ENCODE measurements at regions not wholly inside any gene's neighbourhood (a gene's known extent, or its start where the extent isn't known, plus 50 kb on each side); places are given as distances from the start of the nearest gene placed in this dataset.

- no peak for FAIRE-seq
- Histone ChIP-seq H2AFZ (ENCODE audit: low read length) (no peak overlapping the region), H2BK15ac (ENCODE audit: low read length) (no peak overlapping the region), H3K9ac (replicated peaks in 1 of 4; ENCODE audit: extremely low read depth in 1 of 4, low read depth in 3 of 4, low read length in 3 of 4) (no peak overlapping the region), H3K36me3 (ENCODE audit: control insufficient read depth in 2 of 4, insufficient read depth in 4 of 4, low read length in 3 of 4) (no peaks in the 10 kb centered on the region), H4K20me1 (replicated peaks in 1 of 2; ENCODE audit: control insufficient read depth in 1 of 2, insufficient read depth in 2 of 2, low read length in 2 of 2) (no peaks in the 10 kb centered on the region), H3K79me2 (ENCODE audit: control insufficient read depth in 1 of 2, insufficient read depth in 2 of 2, low read length in 2 of 2) (no peaks in the 10 kb centered on the region), H3K4me1 (replicated peaks in 1 of 4; ENCODE audit: control insufficient read depth in 3 of 4, insufficient read depth in 4 of 4, low read length in 3 of 4) (no peaks in the 10 kb centered on the region), H4K5ac (ENCODE audit: insufficient read length, low read depth, low read length) (no peak overlapping the region), H3K9me3 (ENCODE audit: insufficient read depth in 2 of 2, low read depth in 1 of 2, low read length in 1 of 2) (no peaks in the 10 kb centered on the region), H3K4me3 (ENCODE audit: extremely low read depth in 1 of 4, insufficient read depth in 2 of 4, low read depth in 3 of 4, low read length in 4 of 4) (no peak overlapping the region), H3K4me2 (ENCODE audit: insufficient read depth in 1 of 2, low read depth in 2 of 2, low read length in 2 of 2) (no peak overlapping the region), H3K27ac (ENCODE audit: low read depth, low read length) (no peak overlapping the region), H2BK12ac (ENCODE audit: low read depth, low read length) (no peak overlapping the region), H3K56ac (replicated peaks; ENCODE audit: insufficient read length, low read depth, low read length) (no peak overlapping the region), H4K8ac (ENCODE audit: extremely low read depth, insufficient read depth, low read length) (no peak overlapping the region), H2BK120ac (replicated peaks; ENCODE audit: low read depth, low read length) (no peak overlapping the region), H3K27me3 (replicated peaks in 1 of 4; ENCODE audit: control insufficient read depth in 3 of 4, extremely low read depth in 1 of 4, insufficient read depth in 3 of 4, low read length in 3 of 4) (no peaks in the 10 kb centered on the region), H3K14ac (ENCODE audit: insufficient read length) (no peak overlapping the region), H3K4ac (replicated peaks; ENCODE audit: insufficient read length, low read depth, low read length) (no peak overlapping the region), H2BK20ac (ENCODE audit: low read length) (no peak overlapping the region), H2AK5ac (ENCODE audit: low read depth, low read length) (no peak overlapping the region), H3K18ac (ENCODE audit: extremely low read depth, low read length) (no peak overlapping the region), H3K23me2 (ENCODE audit: low read depth, low read length) (no peaks in the 10 kb centered on the region), H3K79me1 (ENCODE audit: low read depth, low read length) (no peaks in the 10 kb centered on the region), H4K91ac (replicated peaks; ENCODE audit: insufficient read length, low read length) (no peak overlapping the region), H2BK5ac (ENCODE audit: low read depth, low read length) (no peak overlapping the region), H3K23ac (ENCODE audit: insufficient read length) (no peak overlapping the region)
- TF ChIP-seq GABPA (IDR thresholded peaks at IDR 0.05; ENCODE audit: borderline replicate concordance, insufficient read depth, low read length) (no peak), SUZ12 (IDR thresholded peaks at IDR 0.05; ENCODE audit: low read length) (no peak), GTF2F1 (IDR thresholded peaks at IDR 0.05; ENCODE audit: borderline replicate concordance, low read depth, low read length) (no peak), ATF3 (IDR thresholded peaks at IDR 0.05; ENCODE audit: insufficient read depth, low read depth, low read length) (no peak), RFX5 (IDR thresholded peaks at IDR 0.05; ENCODE audit: borderline replicate concordance, low read depth, low read length) (no peak), POLR2A (IDR thresholded peaks at IDR 0.05; ENCODE audit: control extremely low read depth in 1 of 2, low read depth in 2 of 2, low read length in 2 of 2) (no peak), CEBPB (IDR thresholded peaks at IDR 0.05; ENCODE audit: low read depth, low read length) (no peak), EGR1 (IDR thresholded peaks at IDR 0.05; ENCODE audit: borderline replicate concordance, low read depth, low read length) (no peak), CTBP2 (IDR thresholded peaks at IDR 0.05; ENCODE audit: borderline replicate concordance, insufficient read depth, insufficient read length, low read length) (no peak), BCL11A (IDR thresholded peaks at IDR 0.05; ENCODE audit: low read depth in 2 of 2, low read length in 2 of 2) (no peak), KDM5A (IDR thresholded peaks at IDR 0.05; ENCODE audit: low read length) (no peak), KDM1A (IDR thresholded peaks at IDR 0.05; ENCODE audit: borderline replicate concordance, low read length) (no peak), NANOG (IDR thresholded peaks at IDR 0.05; ENCODE audit: insufficient read depth, low read depth, low read length, poor library complexity, severe bottlenecking) (no peak), CBX5 (IDR thresholded peaks at IDR 0.05; ENCODE audit: low read depth, low read length) (no peak)
- CTCF ChIA-PET (ENCODE audit: partially characterized antibody), result no interaction called here
- POLR2A ChIA-PET (ENCODE audit: partially characterized antibody), result no interaction called here
- WGBS, 2 experiments (ENCODE audit: extremely low coverage in 1 of 2, insufficient coverage in 1 of 2, insufficient read length in 1 of 2, insufficient replicate concordance in 2 of 2, low coverage in 1 of 2, low lambda C conversion rate in 2 of 2, missing lambda C conversion rate in 1 of 2), result 92% methylated on average over 1 of the region's 1 CpG; no CpG with 5 or more reads in 1 of the 2 experiments
- DNase-seq (ENCODE audit: low read depth in 1 of 2, low spot score in 2 of 2), result no peak
Observed at GRCh38 chr5:153168241-153168640, 322.2 kb upstream of the GRIA1 start.
